OCI-LY3 (cell line): ENCODE measurements at regions not wholly inside any gene's neighbourhood (a gene's known extent, or its start where the extent isn't known, plus 50 kb on each side); places are given as distances from the start of the nearest gene placed in this dataset.

Experiments
- EZH2phosphoT487 ChIP-seq: fragments of 200-600 bp; shearing (Covaris generic); IDR thresholded peaks from 2 replicates; pipeline ENCODE4 v1.6.1; 2018; ENCODE audit warnings: antibody characterized with exemption, mixed run types, low read depth
- TF ChIP-seq, protein P1 (sequence below): fragments of 200-600, 300-600 bp; sonication (generic); IDR thresholded peaks from 2 replicates; pipeline ENCODE4 v1.5.1; 2014; ENCODE audit warnings: antibody characterized with exemption, low read length, low read depth

DNA sequence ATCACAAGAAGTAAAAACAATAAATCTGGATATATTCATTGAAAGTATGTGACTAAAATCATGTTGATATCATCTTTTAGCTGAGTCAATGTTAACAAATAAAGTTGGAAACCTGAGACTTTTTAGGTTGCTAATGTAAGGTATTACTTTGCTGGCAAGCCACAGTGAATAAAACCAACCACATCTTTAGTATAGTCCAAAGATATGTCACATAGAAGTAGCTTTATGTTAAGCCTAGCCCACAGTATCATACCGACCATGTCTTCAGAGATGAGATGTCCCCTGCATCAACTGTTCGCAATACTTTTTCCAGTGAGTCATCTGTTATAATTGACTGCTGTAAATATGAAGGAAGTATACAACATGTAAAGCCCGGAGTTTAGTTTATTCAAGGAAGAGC, 107.6 kb upstream of the MCHR2 start:
- TF ChIP-seq, protein P1, sequence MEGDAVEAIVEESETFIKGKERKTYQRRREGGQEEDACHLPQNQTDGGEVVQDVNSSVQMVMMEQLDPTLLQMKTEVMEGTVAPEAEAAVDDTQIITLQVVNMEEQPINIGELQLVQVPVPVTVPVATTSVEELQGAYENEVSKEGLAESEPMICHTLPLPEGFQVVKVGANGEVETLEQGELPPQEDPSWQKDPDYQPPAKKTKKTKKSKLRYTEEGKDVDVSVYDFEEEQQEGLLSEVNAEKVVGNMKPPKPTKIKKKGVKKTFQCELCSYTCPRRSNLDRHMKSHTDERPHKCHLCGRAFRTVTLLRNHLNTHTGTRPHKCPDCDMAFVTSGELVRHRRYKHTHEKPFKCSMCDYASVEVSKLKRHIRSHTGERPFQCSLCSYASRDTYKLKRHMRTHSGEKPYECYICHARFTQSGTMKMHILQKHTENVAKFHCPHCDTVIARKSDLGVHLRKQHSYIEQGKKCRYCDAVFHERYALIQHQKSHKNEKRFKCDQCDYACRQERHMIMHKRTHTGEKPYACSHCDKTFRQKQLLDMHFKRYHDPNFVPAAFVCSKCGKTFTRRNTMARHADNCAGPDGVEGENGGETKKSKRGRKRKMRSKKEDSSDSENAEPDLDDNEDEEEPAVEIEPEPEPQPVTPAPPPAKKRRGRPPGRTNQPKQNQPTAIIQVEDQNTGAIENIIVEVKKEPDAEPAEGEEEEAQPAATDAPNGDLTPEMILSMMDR: no peak
- no peak for TF ChIP-seq EZH2phosphoT487
